IPS-18a (cell line): ENCODE measurements at regions not wholly inside any gene's neighbourhood (a gene's known extent, or its start where the extent isn't known, plus 50 kb on each side); places are given as distances from the start of the nearest gene placed in this dataset.
A peak's percentile ranks its signal among the peaks of the same experiment; 100 is the strongest.
"Not testable (repeated sequence)": the region's sequence is repeated elsewhere in the genome, so short reads cannot be mapped to it uniquely, and the experiment has no call there.

Source experiments
- H3K27ac ChIP-seq: one replicate; pipeline ENCODE4 v1.5.1; 2013; ENCODE audit warnings: low read length
- H3K27me3 ChIP-seq: one replicate; pipeline ENCODE4 v1.6.1; 2013; ENCODE audit warnings: mild to moderate bottlenecking, low read length; ENCODE audit not compliant: control insufficient read depth, insufficient read depth
- H3K36me3 ChIP-seq: one replicate; pipeline ENCODE4 v1.6.1; 2013; ENCODE audit warnings: low read depth, low read length; ENCODE audit not compliant: control insufficient read depth
- H3K4me1 ChIP-seq: one replicate; pipeline ENCODE4 v1.6.1; 2013; ENCODE audit warnings: low read depth, low read length; ENCODE audit not compliant: control insufficient read depth
- H3K4me3 ChIP-seq: one replicate; pipeline ENCODE4 v1.5.1; 2013; ENCODE audit warnings: low read length
- H3K9ac ChIP-seq: one replicate; pipeline ENCODE4 v1.6.1; 2013; ENCODE audit warnings: mild to moderate bottlenecking, low read length, moderate library complexity
- H3K9me3 ChIP-seq: one replicate; pipeline ENCODE4 v1.6.1; 2013; ENCODE audit warnings: low read depth, low read length; ENCODE audit not compliant: control insufficient read depth

- H3K27ac ChIP-seq = peak overlapping the region; percentile 43
- H3K9me3 ChIP-seq, H3K36me3 ChIP-seq, H3K27me3 ChIP-seq, H3K4me1 ChIP-seq: not testable (repeated sequence)
- H3K9ac ChIP-seq = peak overlapping the region; percentile 76
- H3K4me3 ChIP-seq = peak overlapping the region; percentile 52
Measured at GRCh38 chr2:156254637-156255067, 77.9 kb downstream of the NR4A2 start.

DNA sequence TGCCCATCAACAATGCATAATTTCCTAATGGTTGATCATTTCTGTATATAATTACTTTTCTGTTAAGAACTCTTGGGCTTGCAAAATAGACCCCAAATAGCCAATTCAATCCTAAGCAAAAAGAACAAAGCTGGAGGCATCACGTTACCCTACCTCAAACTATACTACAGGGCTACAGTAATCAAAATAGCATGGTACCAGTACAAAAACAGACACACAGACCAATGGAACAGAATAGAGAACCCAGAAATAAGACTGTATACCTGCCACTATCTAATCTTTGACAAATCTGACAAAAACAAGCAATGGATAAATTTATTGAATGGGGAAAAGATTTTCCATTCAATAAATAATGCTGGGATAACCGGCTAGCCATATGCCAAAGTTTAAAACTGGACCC is 78.8 kb downstream of the NR4A2 start:
- no peaks in the 10 kb centered on the region for H3K9me3 ChIP-seq
- no peaks in the 10 kb centered on the region for H3K36me3 ChIP-seq
- peak overlapping the region; percentile 76 for H3K9ac ChIP-seq
- H3K27ac ChIP-seq = no peak overlapping the region
- peak overlapping the region; percentile 52 for H3K4me3 ChIP-seq
- H3K4me1 ChIP-seq = no peaks in the 10 kb centered on the region
- H3K27me3 ChIP-seq = no peaks in the 10 kb centered on the region

- H3K9ac ChIP-seq = no peak overlapping the region
- H3K9me3 ChIP-seq = no peaks in the 10 kb centered on the region
- no peak overlapping the region for H3K4me3 ChIP-seq
- no peaks in the 10 kb centered on the region for H3K4me1 ChIP-seq
- H3K27me3 ChIP-seq = no peaks in the 10 kb centered on the region
- no peak overlapping the region for H3K27ac ChIP-seq
- H3K36me3 ChIP-seq = no peaks in the 10 kb centered on the region
Measured at GRCh38 chr2:156242874-156243273, 89.6 kb downstream of the NR4A2 start.

DNA sequence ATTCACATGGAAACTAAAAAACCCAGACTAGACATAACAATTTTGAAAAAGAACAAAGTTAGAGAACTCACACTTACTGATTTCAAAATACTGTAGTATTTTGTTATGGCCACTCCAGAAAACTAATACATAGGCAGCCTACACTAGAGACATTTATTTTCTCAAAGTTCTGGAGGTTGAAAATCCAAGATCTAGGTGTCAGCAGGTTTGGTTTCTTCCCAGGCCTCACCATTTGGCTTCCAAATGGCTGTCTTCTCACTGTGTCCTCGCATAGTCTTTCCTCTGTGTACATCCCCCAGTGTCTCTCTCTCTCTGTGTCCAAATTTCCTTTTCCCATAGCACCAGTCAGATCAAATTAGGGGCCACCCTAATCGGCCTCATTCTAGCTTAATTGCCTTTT is 95.0 kb downstream of the NR4A2 start:
- Histone ChIP-seq H3K4me3 (no peak overlapping the region), H3K27me3 (no peaks in the 10 kb centered on the region), H3K9me3 (peaks cover 2% of the 10 kb centered on the region), H3K36me3 (no peaks in the 10 kb centered on the region), H3K4me1 (no peaks in the 10 kb centered on the region), H3K9ac (no peak overlapping the region), H3K27ac (no peak overlapping the region)

DNA sequence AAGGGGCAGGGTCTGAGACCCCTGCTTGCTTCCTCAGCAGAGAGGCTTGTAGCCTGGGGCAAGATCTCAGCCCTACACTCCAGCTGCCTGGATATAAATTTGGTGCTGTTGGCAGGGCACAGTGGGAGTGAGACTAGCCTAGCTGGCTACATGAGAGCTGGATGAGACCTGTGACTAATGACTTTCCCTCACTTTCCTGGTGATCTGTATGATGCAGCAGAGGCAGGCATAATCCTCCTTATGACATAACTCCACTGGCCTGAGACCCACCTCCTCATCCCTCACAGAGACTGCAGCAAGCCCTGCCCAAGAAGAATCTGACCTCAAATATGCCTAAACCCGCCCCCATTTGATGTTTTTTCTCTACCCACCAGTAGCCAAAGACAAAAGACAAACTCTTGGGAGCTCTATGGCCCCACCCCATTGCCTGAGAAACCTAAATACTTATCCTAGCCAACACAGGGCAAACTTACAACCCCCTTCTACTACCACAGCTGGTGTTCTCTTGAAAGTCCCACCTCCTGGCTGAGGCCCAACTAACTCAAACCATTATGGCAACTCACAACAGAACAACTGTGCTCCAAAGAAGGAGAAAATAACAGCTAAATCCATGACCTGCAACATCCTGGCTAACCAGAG is 102.7 kb downstream of the NR4A2 start:
- peaks cover 10% of the 10 kb centered on the region for H3K4me1 ChIP-seq
- H3K27me3 ChIP-seq = no peaks in the 10 kb centered on the region
- no peak overlapping the region for H3K9ac ChIP-seq
- H3K36me3 ChIP-seq = no peaks in the 10 kb centered on the region
- H3K9me3 ChIP-seq = no peaks in the 10 kb centered on the region
- no peak overlapping the region for H3K27ac ChIP-seq
- no peak overlapping the region for H3K4me3 ChIP-seq

DNA sequence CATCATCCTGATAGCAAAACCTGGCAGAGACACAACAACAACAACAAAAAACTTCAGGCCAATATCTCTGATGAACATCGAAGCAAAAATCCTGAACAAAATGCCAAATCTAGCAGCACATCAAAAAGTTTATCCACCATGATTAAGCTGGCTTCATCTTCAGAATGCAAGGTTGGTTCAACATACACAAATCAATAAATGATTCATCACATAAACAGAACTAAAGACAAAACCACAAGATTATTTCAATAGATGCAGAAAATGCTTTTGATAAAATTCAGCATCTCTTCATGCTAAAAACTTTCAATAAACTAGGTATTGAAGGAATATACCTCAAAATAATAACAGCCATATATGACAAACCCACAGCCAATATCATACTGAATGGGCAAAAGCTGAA is 109.2 kb downstream of the NR4A2 start:
- not testable (repeated sequence) for H3K27me3 ChIP-seq, H3K9ac ChIP-seq, H3K9me3 ChIP-seq, H3K36me3 ChIP-seq, H3K4me3 ChIP-seq, H3K27ac ChIP-seq
- peaks cover 10% of the 10 kb centered on the region for H3K4me1 ChIP-seq

GRCh38 chr2:156221703-156222102 is 110.8 kb downstream of the NR4A2 start:
- no peak overlapping the region for H3K4me3 ChIP-seq
- no peaks in the 10 kb centered on the region for H3K27me3 ChIP-seq
- H3K9me3 ChIP-seq = no peaks in the 10 kb centered on the region
- H3K9ac ChIP-seq = no peak overlapping the region
- peaks cover 10% of the 10 kb centered on the region for H3K4me1 ChIP-seq
- no peaks in the 10 kb centered on the region for H3K36me3 ChIP-seq
- H3K27ac ChIP-seq = no peak overlapping the region

- Histone ChIP-seq H3K27ac (no peak overlapping the region), H3K9ac (no peak overlapping the region), H3K27me3 (no peaks in the 10 kb centered on the region), H3K4me1 (peaks cover 7% of the 10 kb centered on the region), H3K9me3 (no peaks in the 10 kb centered on the region), H3K4me3 (no peak overlapping the region), H3K36me3 (no peaks in the 10 kb centered on the region)
Measured at GRCh38 chr2:156219491-156220100, 112.9 kb downstream of the NR4A2 start.

DNA sequence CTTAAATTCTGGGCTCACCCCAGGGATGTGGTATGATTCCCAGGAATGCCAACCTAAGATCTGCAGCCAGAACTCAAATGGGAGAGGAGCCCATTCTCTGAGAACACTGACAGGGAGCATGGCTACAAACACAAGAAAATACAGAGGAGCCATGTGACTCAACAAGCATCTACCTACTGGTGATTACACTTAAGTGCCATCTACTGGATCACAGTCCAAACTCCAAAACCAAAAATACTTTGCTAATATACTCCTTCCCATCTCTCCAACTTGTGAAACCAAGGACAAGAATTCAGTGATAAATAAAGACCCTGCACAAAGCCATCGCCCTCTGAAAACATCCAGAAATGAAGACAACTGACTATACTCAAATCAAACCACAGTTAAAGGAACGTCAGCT is 116.9 kb downstream of the NR4A2 start:
- H3K9me3 ChIP-seq = no peaks in the 10 kb centered on the region
- H3K4me1 ChIP-seq = peaks cover 7% of the 10 kb centered on the region
- no peak overlapping the region for H3K4me3 ChIP-seq
- no peaks in the 10 kb centered on the region for H3K27me3 ChIP-seq
- no peaks in the 10 kb centered on the region for H3K36me3 ChIP-seq
- no peak overlapping the region for H3K9ac ChIP-seq
- no peak overlapping the region for H3K27ac ChIP-seq

GRCh38 chr2:156211318-156211717 is 121.2 kb downstream of the NR4A2 start:
- Histone ChIP-seq H3K27ac (no peak overlapping the region), H3K27me3 (no peaks in the 10 kb centered on the region), H3K4me3 (no peak overlapping the region), H3K36me3 (no peaks in the 10 kb centered on the region), H3K9ac (no peak overlapping the region), H3K4me1 (peaks cover 10% of the 10 kb centered on the region), H3K9me3 (no peaks in the 10 kb centered on the region)

GRCh38 chr2:156206355-156206754 is 126.2 kb downstream of the NR4A2 start:
- Histone ChIP-seq H3K27me3 (no peaks in the 10 kb centered on the region), H3K9me3 (no peaks in the 10 kb centered on the region), H3K9ac (no peak overlapping the region), H3K4me1 (peaks cover 10% of the 10 kb centered on the region), H3K4me3 (no peak overlapping the region), H3K27ac (no peak overlapping the region), H3K36me3 (no peaks in the 10 kb centered on the region)

GRCh38 chr2:156199588-156199987 is 132.9 kb downstream of the NR4A2 start:
- H3K4me1 ChIP-seq = no peaks in the 10 kb centered on the region
- no peaks in the 10 kb centered on the region for H3K27me3 ChIP-seq
- no peak overlapping the region for H3K9ac ChIP-seq
- H3K9me3 ChIP-seq = no peaks in the 10 kb centered on the region
- H3K36me3 ChIP-seq = no peaks in the 10 kb centered on the region
- no peak overlapping the region for H3K4me3 ChIP-seq
- H3K27ac ChIP-seq = no peak overlapping the region
